ENCODE measurements at regions not wholly inside any gene's neighbourhood (a gene's known extent, or its start where the extent isn't known, plus 50 kb on each side); places are given as distances from the start of the nearest gene placed in this dataset.

DNA sequence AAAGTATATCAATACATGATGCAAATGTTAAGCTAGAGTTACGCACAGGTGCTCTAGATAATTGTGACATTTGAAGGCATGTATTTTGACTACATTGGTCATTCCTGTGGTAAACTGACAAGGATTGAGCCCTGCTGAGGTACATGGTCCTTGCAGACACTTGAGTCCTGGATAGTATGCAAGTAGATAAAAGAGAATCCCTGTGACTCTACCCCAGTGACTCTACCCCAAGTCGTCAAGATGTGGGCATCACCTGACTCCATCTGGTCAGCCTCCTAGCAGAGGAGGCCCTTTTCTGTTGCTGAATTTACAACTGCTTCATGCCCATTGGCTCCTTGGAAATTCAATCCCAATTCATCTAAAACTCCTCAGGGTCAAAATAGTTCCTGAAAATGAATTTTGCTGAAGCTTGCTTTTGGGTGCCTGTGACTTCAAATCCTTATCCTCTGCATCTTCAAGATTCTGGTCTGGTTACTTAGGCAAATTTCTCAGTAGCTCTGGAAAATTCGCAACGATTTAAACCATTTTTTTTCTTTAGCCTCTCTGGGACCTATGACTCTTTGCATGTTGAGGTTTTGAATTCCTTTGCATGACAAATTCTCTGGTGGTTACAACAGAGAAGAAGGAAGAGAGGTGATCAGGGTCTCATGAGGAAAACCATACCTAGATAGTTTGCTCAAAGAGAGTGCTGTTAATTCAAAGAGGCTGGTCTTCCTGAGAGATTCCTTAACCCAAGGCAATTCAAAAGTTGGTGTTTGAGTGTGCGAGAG lies 422.1 kb downstream of the FGF9 start:
- no peak overlapping the region for H3K27ac Mint-ChIP-seq
- H3K27me3 Mint-ChIP-seq, result peaks cover 0 to under 1% of the 10 kb centered on the region in 2 donors
- DNase-seq, result no peak
- peaks cover under 1 to 2% of the 10 kb centered on the region in 2 donors for H3K36me3 Mint-ChIP-seq
- H3K4me1 Mint-ChIP-seq, result peaks cover 4 to 9% of the 10 kb centered on the region in 2 donors
- ATAC-seq (replicated peaks), result no peak
- no peak overlapping the region for H3K4me3 Mint-ChIP-seq
- H3K9me3 Mint-ChIP-seq, result peaks cover 0 to 2% of the 10 kb centered on the region in 2 donors

GRCh38 chr13:22095794-22096193 lies 424.9 kb downstream of the FGF9 start:
- H3K4me3 Mint-ChIP-seq, result no peak overlapping the region
- H3K27ac Mint-ChIP-seq, result no peak overlapping the region
- ATAC-seq (replicated peaks) (no peak), DNase-seq (no peak)
- no peaks in the 10 kb centered on the region for H3K36me3 Mint-ChIP-seq
- H3K27me3 Mint-ChIP-seq, result no peaks in the 10 kb centered on the region
- peaks cover 4 to 9% of the 10 kb centered on the region in 2 donors for H3K4me1 Mint-ChIP-seq
- peaks cover 0 to 1% of the 10 kb centered on the region in 2 donors for H3K9me3 Mint-ChIP-seq

- no peak for DNase-seq
- Mint-ChIP-seq H3K27ac (no peak overlapping the region), H3K4me3 (no peak overlapping the region), H3K36me3 (peaks cover 0 to 1% of the 10 kb centered on the region in 2 donors), H3K4me1 (peaks cover 7 to 13% of the 10 kb centered on the region in 2 donors), H3K27me3 (peaks cover 0 to under 1% of the 10 kb centered on the region in 2 donors), H3K9me3 (peaks cover under 1 to 6% of the 10 kb centered on the region in 2 donors)
- no peak for ATAC-seq (replicated peaks)
These were observed 428.7 kb downstream of the FGF9 start for GRCh38 chr13:22099585-22099984.

GRCh38 chr13:22102271-22102670 lies 431.4 kb downstream of the FGF9 start:
- Mint-ChIP-seq H3K4me1 (peaks cover 11 to 13% of the 10 kb centered on the region in 2 donors), H3K4me3 (no peak overlapping the region), H3K9me3 (peaks cover 2 to 11% of the 10 kb centered on the region in 2 donors), H3K36me3 (peaks cover 0 to 6% of the 10 kb centered on the region in 2 donors), H3K27ac (no peak overlapping the region), H3K27me3 (peaks cover 0 to 4% of the 10 kb centered on the region in 2 donors)
- ATAC-seq (replicated peaks), result no peak
- no peak for DNase-seq

DNA sequence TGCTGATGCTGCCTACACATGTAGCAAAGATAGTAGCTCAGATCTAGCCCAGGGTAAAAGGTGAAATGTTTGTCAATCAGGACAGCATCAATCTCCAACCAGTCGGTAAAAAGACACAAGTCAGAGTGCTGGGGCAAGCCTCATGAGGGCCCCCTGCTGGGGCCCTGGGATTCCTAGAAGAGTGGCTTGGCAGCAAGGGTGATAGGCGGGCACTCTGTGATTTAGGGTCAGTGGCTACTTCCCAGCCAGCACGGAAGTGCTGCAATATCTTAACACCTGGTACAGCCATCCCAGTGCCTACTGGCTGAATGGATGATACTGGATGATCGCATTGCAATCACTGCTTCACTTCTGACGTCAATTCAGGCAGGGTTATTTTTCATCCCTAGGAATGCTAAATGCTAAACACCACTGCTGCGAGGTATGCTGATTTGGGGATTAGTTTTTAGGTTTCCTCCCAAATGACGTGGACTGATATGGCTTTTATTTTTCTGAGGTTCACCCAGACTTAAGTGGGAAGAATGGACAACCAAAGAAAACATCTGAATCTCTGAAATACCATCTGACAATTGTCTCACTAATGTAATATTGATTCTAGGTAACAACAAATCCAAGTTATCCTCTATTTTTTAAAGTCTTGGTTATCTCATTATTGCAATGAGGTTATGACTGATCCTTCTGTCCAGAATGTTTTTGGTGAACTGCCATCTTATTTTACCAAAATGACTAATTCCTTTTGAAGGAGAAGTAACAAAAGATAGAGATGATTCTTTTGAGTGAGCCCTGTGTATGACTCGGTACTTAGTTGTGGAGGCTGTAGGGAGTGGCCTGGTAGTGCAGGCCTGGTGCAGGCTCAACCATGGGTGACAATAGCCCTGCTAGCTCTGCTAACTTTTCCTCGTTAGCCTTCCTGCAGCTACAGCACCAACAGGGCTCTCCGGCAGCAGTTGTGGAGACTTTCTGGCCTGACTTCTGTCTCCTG lies 432.5 kb downstream of the FGF9 start:
- Mint-ChIP-seq H3K4me3 (no peak overlapping the region), H3K27me3 (peaks cover 0 to 4% of the 10 kb centered on the region in 2 donors), H3K36me3 (peaks cover 0 to 6% of the 10 kb centered on the region in 2 donors), H3K9me3 (peaks cover 2 to 11% of the 10 kb centered on the region in 2 donors), H3K27ac (peak overlapping the region; percentile 25), H3K4me1 (peaks cover 13% of the 10 kb centered on the region in 2 donors)
- DNase-seq, result no peak
- peak; percentile 71 to 90 for ATAC-seq (replicated peaks)

DNA sequence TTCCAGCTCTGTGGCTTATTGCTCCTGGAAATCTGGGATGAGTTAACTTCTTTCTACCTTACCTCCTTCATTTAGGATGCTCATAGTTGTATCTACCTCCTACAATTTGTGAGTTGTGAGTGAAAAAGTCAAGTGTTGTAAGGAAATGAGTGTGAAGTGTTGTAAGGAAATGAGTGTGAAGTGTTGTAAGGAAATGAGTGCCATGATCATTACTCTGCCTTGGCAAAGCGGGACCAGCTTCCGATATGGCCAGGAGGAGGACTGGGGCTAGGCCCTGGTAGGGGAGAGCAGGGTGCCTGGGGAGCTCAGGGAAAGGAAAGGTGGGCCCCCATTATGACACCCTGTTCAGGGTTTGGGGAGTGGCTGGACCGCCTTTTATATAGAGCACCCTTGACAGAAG lies 435.2 kb downstream of the FGF9 start:
- DNase-seq (no peak), ATAC-seq (replicated peaks) (no peak)
- H3K27me3 Mint-ChIP-seq, result peaks cover 0 to 4% of the 10 kb centered on the region in 2 donors
- no peak overlapping the region for H3K4me3 Mint-ChIP-seq
- H3K4me1 Mint-ChIP-seq, result peaks cover 18 to 25% of the 10 kb centered on the region in 2 donors
- H3K27ac Mint-ChIP-seq, result no peak overlapping the region
- H3K36me3 Mint-ChIP-seq, result peaks cover 2 to 6% of the 10 kb centered on the region in 2 donors
- peaks cover 4 to 11% of the 10 kb centered on the region in 2 donors for H3K9me3 Mint-ChIP-seq

GRCh38 chr13:22107549-22107948 lies 436.7 kb downstream of the FGF9 start:
- Mint-ChIP-seq H3K36me3 (peaks cover 2 to 6% of the 10 kb centered on the region in 2 donors), H3K4me3 (no peak overlapping the region), H3K27ac (no peak overlapping the region), H3K9me3 (peaks cover 6 to 8% of the 10 kb centered on the region in 2 donors), H3K27me3 (peaks cover 0 to 4% of the 10 kb centered on the region in 2 donors), H3K4me1 (peaks cover 25 to 35% of the 10 kb centered on the region in 2 donors)
- DNase-seq (no peak), ATAC-seq (replicated peaks) (no peak)

- H3K27me3 Mint-ChIP-seq, result peaks cover 0 to 4% of the 10 kb centered on the region in 2 donors
- H3K27ac Mint-ChIP-seq, result no peak overlapping the region
- peaks cover 10 to 11% of the 10 kb centered on the region in 2 donors for H3K9me3 Mint-ChIP-seq
- DNase-seq (no peak), ATAC-seq (replicated peaks) (no peak)
- peaks cover 9 to 13% of the 10 kb centered on the region in 2 donors for H3K36me3 Mint-ChIP-seq
- no peak overlapping the region for H3K4me3 Mint-ChIP-seq
- peaks cover 31 to 39% of the 10 kb centered on the region in 2 donors for H3K4me1 Mint-ChIP-seq
These were observed 437.5 kb downstream of the FGF9 start for GRCh38 chr13:22108283-22108942.

DNA sequence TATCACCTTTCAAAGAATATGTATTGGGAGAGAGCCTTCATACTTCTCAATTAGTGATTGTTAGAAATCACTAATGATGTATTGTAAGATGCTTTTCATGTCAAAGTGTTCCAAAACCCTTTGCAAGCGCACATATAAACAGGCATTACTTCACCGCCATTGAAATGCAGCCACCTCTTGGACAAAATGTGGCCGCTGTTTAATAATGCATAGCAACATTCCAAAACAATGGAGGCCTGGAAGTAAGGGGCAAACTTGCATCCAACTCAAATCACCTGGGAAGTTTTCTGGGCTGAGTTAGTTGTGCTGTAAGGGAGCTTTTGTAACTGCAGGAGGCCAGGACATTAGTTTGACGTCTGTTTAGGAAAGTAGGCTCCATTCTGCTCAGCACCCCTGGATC lies 438.1 kb downstream of the FGF9 start:
- ATAC-seq (replicated peaks), result no peak
- Mint-ChIP-seq H3K4me1 (peaks cover 30 to 39% of the 10 kb centered on the region in 2 donors), H3K36me3 (peaks cover 11 to 18% of the 10 kb centered on the region in 2 donors), H3K4me3 (no peak overlapping the region), H3K9me3 (peaks cover 10 to 13% of the 10 kb centered on the region in 2 donors), H3K27me3 (peaks cover 0 to 4% of the 10 kb centered on the region in 2 donors), H3K27ac (no peak overlapping the region)
- no peak for DNase-seq

DNA sequence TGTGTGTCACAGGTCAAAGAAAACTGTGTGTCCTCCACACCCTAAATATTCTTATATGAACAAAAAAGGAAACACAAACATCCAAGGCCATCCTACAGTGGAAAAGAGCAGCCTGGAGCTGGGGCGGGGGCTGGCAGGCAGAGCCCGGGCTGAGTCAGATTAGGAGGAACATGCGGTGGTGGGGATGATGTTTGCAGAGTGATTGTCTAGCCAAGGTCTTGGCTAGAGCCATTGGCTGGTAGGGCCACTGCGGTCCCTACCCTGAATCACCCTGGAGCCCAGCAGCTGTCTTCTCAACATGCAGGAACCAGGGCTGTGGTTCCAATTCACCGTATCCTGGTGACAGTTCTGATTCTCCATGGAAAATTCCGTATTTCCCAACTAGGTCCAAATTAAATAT lies 439.5 kb downstream of the FGF9 start:
- H3K9me3 Mint-ChIP-seq, result peaks cover 3 to 12% of the 10 kb centered on the region in 2 donors
- no peak overlapping the region for H3K4me3 Mint-ChIP-seq
- peaks cover 13 to 14% of the 10 kb centered on the region in 2 donors for H3K36me3 Mint-ChIP-seq
- no peak for DNase-seq
- H3K27me3 Mint-ChIP-seq, result no peaks in the 10 kb centered on the region
- H3K4me1 Mint-ChIP-seq, result peaks cover 32 to 51% of the 10 kb centered on the region in 2 donors
- no peak for ATAC-seq (replicated peaks)
- peak overlapping the region; percentile 40 for H3K27ac Mint-ChIP-seq

DNA sequence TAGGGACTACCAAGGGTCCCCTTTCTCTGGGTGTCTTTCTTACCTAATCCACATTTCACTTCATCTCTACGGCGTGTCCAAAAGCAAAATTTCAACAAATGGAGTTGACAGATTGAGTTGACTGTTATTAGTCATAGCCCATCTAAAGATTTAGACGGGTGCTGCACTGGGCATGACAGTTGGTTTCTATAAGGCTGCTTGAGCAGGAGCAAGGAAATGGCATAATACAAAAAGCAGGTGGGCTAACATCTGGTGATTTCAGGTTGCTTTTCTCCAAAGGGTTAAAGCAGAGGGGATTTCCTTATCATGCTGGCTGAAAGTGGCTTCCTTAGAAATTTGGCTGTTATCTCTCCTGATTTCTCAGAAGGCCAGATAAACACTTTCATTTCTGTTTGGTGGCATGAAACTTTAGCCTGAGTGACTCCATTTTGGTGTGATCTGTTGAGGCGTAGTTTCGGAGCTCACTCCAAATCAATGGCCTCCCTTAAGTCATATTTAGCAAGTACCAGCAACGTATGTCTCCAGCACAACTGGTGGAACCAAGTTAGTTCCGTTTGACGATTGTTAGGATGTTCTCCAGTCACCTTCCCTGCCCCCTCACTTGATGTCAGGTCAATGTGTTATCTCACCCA lies 440.4 kb downstream of the FGF9 start:
- Mint-ChIP-seq H3K4me1 (peaks cover 33 to 59% of the 10 kb centered on the region in 2 donors), H3K4me3 (no peak overlapping the region)

DNA sequence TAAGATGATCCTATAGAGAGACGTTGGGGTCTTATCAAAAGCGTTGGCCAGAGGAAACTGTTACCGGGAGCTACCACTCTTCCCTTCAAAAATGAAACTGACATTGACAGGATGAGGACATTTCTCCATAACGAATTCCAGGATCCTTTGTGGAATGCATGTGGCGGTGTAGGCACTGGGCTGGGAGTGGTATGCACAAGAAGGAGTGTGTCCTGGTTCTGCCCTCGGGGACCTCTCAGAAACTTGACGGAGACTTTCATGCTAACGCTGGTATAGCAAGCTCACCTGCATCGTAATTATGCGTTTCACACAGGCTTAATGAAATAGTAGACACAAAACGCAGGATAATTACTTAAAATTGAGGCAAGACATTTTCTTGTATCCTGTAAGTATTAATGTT lies 441.1 kb downstream of the FGF9 start:
- ATAC-seq (replicated peaks) (no peak), DNase-seq (no peak)
- H3K4me1 Mint-ChIP-seq, result peaks cover 36 to 65% of the 10 kb centered on the region in 2 donors
- H3K4me3 Mint-ChIP-seq, result no peak overlapping the region
- no peak overlapping the region for H3K27ac Mint-ChIP-seq
- H3K36me3 Mint-ChIP-seq, result peaks cover 13 to 14% of the 10 kb centered on the region in 2 donors
- H3K27me3 Mint-ChIP-seq, result no peaks in the 10 kb centered on the region
- peaks cover 3 to 12% of the 10 kb centered on the region in 2 donors for H3K9me3 Mint-ChIP-seq

More for the DNA sequence above, 440.4 kb downstream of the FGF9 start:
- no peak for ATAC-seq (replicated peaks)
- DNase-seq, result no peak
- Mint-ChIP-seq H3K27me3 (no peaks in the 10 kb centered on the region), H3K27ac (no peak overlapping the region), H3K36me3 (peaks cover 13 to 14% of the 10 kb centered on the region in 2 donors), H3K9me3 (peaks cover 3 to 12% of the 10 kb centered on the region in 2 donors)

GRCh38 chr13:22112956-22113745 lies 442.3 kb downstream of the FGF9 start:
- Mint-ChIP-seq H3K4me1 (peaks cover 38 to 71% of the 10 kb centered on the region in 2 donors), H3K27ac (peak overlapping the region; percentile 84)

More at GRCh38 chr13:22112956-22113745, 442.3 kb downstream of the FGF9 start:
- Mint-ChIP-seq H3K9me3 (peaks cover 3 to 12% of the 10 kb centered on the region in 2 donors), H3K27me3 (no peaks in the 10 kb centered on the region), H3K36me3 (peaks cover 13 to 14% of the 10 kb centered on the region in 2 donors), H3K4me3 (peak overlapping the region; percentile 21 to 56)
- no peak for DNase-seq
- no peak for ATAC-seq (replicated peaks)

All from stimulated activated naive B cell treated with anti-CD40 and anti-IgM and Interleukin-4, amounts not matched to agents 10 μg/mL and 1 μg/mL and 100 μg/mL, for 72 hours (primary cell).